Upper lobe of right lung (tissue), 1 donor: ENCODE measurements at regions not wholly inside any gene's neighbourhood (a gene's known extent, or its start where the extent isn't known, plus 50 kb on each side); places are given as distances from the start of the nearest gene placed in this dataset.

Source experiments
- ATAC-seq: fragments of 200-7000 bp; cut with Tn5 transposase; one replicate; pipeline ENCODE4 v1.9.1; 2020; ENCODE audit warnings: mild to moderate bottlenecking, moderate library complexity
- DNase-seq: peaks from one replicate; pipeline ENCODE4 v3.0.0-alpha.2; 2020
- H3K27ac ChIP-seq: fragments of 200-600 bp; one replicate; pipeline ENCODE4 v1.8.0; 2022
- H3K27me3 ChIP-seq: fragments of 200-600 bp; one replicate; pipeline ENCODE4 v1.8.0; 2022; ENCODE audit warnings: mild to moderate bottlenecking
- H3K36me3 ChIP-seq: fragments of 200-600 bp; one replicate; pipeline ENCODE4 v1.8.0; 2022
- H3K4me1 ChIP-seq: fragments of 200-600 bp; one replicate; pipeline ENCODE4 v1.8.0; 2022
- H3K4me3 ChIP-seq: fragments of 200-600 bp; one replicate; pipeline ENCODE4 v1.8.0; 2022; ENCODE audit warnings: mild to moderate bottlenecking
- H3K9me3 ChIP-seq: fragments of 200-600 bp; one replicate; pipeline ENCODE4 v1.8.0; 2022
- intact Hi-C: fragments of 100-400 bp; cut with DNase I; formaldehyde crosslinking; loops from one replicate; pipeline ENCODE4 v1.11.0; 2022
- TF ChIP-seq, protein P1 (sequence below): fragments of 200-600 bp; IDR thresholded peaks from one replicate; pipeline ENCODE4 v1.8.0; 2022; ENCODE audit warnings: antibody characterized with exemption
- donor health status: DM: no; HTN: yes; CAD: no; lungs with severe emphysema.

DNA sequence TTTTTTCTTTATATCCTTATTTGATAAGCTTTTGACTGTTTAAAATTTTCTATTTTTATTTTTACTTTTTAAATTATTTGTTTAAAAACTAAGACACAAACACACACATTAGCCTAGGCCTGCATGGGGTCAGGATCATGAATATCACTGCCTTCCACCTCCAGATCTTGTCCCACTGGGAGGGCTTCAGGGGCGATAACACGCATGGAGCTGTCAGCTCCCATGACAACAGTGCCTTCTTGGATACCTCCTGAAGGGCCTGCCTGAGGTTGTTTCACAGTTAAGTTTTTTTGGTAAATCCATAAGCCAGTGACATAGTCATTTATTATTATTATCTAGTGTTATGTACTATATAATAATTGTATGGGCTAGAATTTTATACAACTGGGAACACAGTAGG, 85.4 kb upstream of the FAT1 start:
- intact Hi-C loops, result no loop called here
- no peaks in the 10 kb centered on the region for H3K9me3 ChIP-seq
- H3K36me3 ChIP-seq, result no peaks in the 10 kb centered on the region
- no peak overlapping the region for H3K4me3 ChIP-seq
- TF ChIP-seq, protein P1, sequence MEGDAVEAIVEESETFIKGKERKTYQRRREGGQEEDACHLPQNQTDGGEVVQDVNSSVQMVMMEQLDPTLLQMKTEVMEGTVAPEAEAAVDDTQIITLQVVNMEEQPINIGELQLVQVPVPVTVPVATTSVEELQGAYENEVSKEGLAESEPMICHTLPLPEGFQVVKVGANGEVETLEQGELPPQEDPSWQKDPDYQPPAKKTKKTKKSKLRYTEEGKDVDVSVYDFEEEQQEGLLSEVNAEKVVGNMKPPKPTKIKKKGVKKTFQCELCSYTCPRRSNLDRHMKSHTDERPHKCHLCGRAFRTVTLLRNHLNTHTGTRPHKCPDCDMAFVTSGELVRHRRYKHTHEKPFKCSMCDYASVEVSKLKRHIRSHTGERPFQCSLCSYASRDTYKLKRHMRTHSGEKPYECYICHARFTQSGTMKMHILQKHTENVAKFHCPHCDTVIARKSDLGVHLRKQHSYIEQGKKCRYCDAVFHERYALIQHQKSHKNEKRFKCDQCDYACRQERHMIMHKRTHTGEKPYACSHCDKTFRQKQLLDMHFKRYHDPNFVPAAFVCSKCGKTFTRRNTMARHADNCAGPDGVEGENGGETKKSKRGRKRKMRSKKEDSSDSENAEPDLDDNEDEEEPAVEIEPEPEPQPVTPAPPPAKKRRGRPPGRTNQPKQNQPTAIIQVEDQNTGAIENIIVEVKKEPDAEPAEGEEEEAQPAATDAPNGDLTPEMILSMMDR, result no peak
- no peak for DNase-seq
- no peak for ATAC-seq
- H3K27me3 ChIP-seq, result no peaks in the 10 kb centered on the region
- H3K27ac ChIP-seq, result no peak overlapping the region
- no peaks in the 10 kb centered on the region for H3K4me1 ChIP-seq

DNA sequence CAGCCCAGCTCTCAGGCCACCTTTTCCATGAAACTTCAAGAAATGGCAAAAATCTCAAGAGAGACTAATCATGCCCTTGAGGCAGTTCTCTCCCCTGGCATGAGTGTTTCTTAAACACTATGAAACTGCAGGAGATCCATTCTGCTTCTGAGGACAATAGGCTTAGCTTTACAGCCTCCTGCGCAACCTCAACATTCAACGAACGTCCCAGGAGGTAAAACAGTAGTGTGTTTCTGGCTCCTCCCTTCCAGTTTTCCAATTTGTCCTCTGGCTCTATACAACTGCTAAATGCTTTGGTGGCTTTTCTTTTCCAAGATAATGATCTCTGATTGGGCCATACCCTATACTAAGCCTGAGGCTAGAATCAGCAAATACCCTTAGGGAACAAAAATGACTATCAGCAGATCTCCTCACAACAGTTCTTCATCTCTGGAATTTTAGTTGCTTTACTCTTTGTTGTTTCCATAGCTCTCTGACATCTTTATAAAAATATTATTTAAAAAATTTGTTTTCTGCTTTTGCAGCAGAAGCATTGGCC, 87.0 kb upstream of the FAT1 start:
- H3K36me3 ChIP-seq, result no peaks in the 10 kb centered on the region
- TF ChIP-seq, protein P1, result no peak
- DNase-seq, result no peak

DNA sequence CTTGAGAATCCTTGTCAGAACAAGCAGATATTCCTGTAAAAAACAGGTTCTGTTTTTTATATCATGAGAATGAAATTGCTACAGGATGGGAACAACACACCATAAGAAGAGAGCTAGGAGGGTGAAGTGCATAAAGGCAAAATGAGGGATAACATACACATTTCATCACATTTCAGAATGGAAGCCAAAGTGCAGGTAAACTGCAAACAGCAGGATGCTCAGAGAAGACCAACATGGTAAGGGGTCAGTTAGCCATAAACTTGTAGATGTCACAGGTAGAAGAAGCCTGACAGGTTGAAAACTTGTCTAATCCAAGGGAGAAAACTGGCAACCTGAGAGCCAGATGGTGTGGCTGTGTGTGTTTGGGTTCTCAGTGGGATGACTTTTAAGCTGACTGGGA, 88.9 kb upstream of the FAT1 start:
- intact Hi-C loops, result no loop called here

More for the DNA sequence above, 87.0 kb upstream of the FAT1 start:
- Histone ChIP-seq H3K27ac (no peak overlapping the region), H3K4me3 (no peak overlapping the region), H3K27me3 (no peaks in the 10 kb centered on the region), H3K4me1 (no peaks in the 10 kb centered on the region), H3K9me3 (no peaks in the 10 kb centered on the region)
- no peak for ATAC-seq
- intact Hi-C loops, result no loop called here

DNA sequence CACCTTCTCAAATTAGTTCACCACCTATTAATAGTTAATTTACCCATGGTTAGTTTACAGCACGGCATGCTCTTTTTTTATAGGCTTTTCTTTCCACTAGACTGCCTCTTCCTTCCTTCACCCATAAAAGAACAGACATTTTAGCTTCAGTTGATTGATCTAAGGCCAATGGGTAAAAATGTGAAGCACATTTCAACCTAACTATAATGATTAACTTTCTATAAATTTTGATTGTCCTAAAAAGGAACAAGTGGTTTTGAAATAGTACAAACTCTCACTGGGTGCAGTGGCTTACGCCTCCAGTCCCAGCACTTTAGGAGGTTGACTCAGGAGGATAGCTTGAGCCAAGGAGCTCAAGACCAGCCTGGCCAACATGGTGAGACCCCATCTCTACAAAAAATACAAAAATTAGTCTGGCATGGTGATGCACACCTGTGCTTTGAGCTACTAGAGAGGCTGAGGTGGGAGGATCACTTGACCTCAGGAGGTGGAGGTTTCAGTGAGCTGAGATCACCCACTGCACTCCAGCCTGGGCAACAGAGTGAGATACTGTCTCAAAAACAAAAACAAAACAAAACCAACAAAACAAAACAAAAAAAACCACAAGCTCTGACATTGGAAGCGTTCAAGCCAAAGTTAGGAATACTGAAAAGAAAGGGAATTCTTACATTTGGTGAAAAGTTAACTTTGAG, 89.9 kb upstream of the FAT1 start:
- H3K4me1 ChIP-seq, result no peaks in the 10 kb centered on the region
- no peaks in the 10 kb centered on the region for H3K9me3 ChIP-seq
- DNase-seq (no peak), ATAC-seq (no peak)
- TF ChIP-seq, protein P1, result no peak
- H3K27ac ChIP-seq, result no peak overlapping the region
- H3K4me3 ChIP-seq, result no peak overlapping the region
- no peaks in the 10 kb centered on the region for H3K27me3 ChIP-seq
- H3K36me3 ChIP-seq, result no peaks in the 10 kb centered on the region
- intact Hi-C loops, result no loop called here

More for the DNA sequence above, 88.9 kb upstream of the FAT1 start:
- TF ChIP-seq, protein P1, result no peak
- no peaks in the 10 kb centered on the region for H3K4me1 ChIP-seq
- H3K27ac ChIP-seq, result no peak overlapping the region
- no peaks in the 10 kb centered on the region for H3K36me3 ChIP-seq
- ATAC-seq, result no peak
- no peaks in the 10 kb centered on the region for H3K9me3 ChIP-seq
- no peaks in the 10 kb centered on the region for H3K27me3 ChIP-seq
- no peak overlapping the region for H3K4me3 ChIP-seq
- DNase-seq, result no peak

DNA sequence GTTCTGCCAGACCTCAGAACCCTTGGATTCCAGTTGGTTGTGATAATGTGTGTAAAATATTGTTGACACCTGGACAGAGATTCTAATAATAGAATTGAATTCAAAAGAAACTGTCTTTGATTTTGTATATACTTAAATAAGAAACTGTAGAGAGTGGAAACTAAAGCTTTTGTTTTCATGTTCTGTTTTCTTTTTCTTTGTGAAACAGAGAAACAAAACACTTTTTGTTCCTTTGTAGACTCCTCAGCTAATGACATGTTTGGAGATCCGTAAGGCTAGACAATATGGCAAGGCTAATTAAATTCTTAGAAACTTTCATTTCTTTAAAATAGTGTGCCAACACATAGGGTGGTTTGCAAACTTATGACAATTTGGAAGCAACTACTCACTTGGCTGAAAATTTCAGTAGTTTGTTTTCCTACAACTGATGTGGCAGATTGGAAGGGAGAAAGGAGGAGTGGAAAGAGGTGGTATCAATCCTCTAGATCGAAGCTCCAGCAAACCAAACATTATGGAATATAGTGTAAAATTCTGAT, 90.9 kb upstream of the FAT1 start:
- no peak for DNase-seq
- Histone ChIP-seq H3K36me3 (no peaks in the 10 kb centered on the region), H3K27ac (no peak overlapping the region), H3K4me3 (no peak overlapping the region), H3K27me3 (no peaks in the 10 kb centered on the region), H3K9me3 (no peaks in the 10 kb centered on the region), H3K4me1 (no peaks in the 10 kb centered on the region)
- intact Hi-C loops, result no loop called here
- no peak for ATAC-seq
- TF ChIP-seq, protein P1, result no peak
